ENCODE measurements at regions not wholly inside any gene's neighbourhood (a gene's known extent, or its start where the extent isn't known, plus 50 kb on each side); places are given as distances from the start of the nearest gene placed in this dataset.

- TF ChIP-seq CTCF (IDR thresholded peaks at IDR 0.05) (no peak), POLR2A (IDR thresholded peaks at IDR 0.05) (no peak)
These were observed 240.5 kb upstream of the KRR1 start for GRCh38 chr12:75751769-75752471.

Measured in prostate gland (tissue), 2 donors.